Breast epithelium (tissue), 3 donors: ENCODE measurements at regions not wholly inside any gene's neighbourhood (a gene's known extent, or its start where the extent isn't known, plus 50 kb on each side); places are given as distances from the start of the nearest gene placed in this dataset.

ENCODE experiments used
- POLR2A ChIP-seq: fragments of 450-650 bp; IDR thresholded peaks from one replicate; pipeline ENCODE4 v1.6.1; 2016; ENCODE audit warnings: antibody characterized with exemption, mild to moderate bottlenecking, moderate library complexity
- TF ChIP-seq, protein P1 (sequence below), 3 donors: fragments of 450-650 bp; IDR thresholded peaks; one replicate each; pipeline ENCODE4 v1.5.1; 2016 to 2017; ENCODE audit warnings: antibody characterized with exemption in 3 of 3, mild to moderate bottlenecking in 3 of 3, moderate library complexity in 3 of 3

DNA sequence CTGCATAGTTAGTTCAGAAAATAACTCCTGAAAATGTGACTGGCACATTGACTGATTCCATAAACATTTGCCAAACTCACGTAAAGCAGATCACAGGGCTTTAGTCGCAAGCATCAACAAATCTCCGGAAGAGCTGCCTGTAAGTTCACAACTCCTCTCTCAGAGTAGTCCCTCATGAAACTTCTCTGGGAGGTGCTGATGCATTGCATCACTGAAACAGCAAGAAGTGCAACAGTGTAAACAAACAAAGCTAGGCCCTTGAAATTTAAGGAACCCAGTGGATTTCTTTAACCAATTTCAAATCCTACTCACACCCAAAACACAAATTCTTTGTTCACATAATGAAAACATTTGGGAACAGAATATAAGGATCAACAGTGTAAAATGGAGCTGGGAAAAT, 1691.7 kb upstream of the FLRT2 start:
- TF ChIP-seq, protein P1, sequence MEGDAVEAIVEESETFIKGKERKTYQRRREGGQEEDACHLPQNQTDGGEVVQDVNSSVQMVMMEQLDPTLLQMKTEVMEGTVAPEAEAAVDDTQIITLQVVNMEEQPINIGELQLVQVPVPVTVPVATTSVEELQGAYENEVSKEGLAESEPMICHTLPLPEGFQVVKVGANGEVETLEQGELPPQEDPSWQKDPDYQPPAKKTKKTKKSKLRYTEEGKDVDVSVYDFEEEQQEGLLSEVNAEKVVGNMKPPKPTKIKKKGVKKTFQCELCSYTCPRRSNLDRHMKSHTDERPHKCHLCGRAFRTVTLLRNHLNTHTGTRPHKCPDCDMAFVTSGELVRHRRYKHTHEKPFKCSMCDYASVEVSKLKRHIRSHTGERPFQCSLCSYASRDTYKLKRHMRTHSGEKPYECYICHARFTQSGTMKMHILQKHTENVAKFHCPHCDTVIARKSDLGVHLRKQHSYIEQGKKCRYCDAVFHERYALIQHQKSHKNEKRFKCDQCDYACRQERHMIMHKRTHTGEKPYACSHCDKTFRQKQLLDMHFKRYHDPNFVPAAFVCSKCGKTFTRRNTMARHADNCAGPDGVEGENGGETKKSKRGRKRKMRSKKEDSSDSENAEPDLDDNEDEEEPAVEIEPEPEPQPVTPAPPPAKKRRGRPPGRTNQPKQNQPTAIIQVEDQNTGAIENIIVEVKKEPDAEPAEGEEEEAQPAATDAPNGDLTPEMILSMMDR (IDR thresholded peaks at IDR 0.05) = no peak
- TF ChIP-seq POLR2A = no peak
